Stimulated activated CD4-positive, alpha-beta T cell treated with anti-CD3 and anti-CD28 coated beads, Interleukin-2, amount 100 ng/mL, for 24 hours (primary cell): ENCODE measurements at regions not wholly inside any gene's neighbourhood (a gene's known extent, or its start where the extent isn't known, plus 50 kb on each side); places are given as distances from the start of the nearest gene placed in this dataset.

Source experiments
- DNase-seq, 2 donors: peaks; one replicate each; pipeline ENCODE4 v3.0.0-alpha.2; 2020

- peak in 1 of 2 donors; percentile 57 for DNase-seq
Observed at GRCh38 chr12:5200278-5201087, 156.8 kb downstream of the KCNA5 start.

- no peak for DNase-seq
Observed at GRCh38 chr12:5201554-5202218, 158.0 kb downstream of the KCNA5 start.

DNA sequence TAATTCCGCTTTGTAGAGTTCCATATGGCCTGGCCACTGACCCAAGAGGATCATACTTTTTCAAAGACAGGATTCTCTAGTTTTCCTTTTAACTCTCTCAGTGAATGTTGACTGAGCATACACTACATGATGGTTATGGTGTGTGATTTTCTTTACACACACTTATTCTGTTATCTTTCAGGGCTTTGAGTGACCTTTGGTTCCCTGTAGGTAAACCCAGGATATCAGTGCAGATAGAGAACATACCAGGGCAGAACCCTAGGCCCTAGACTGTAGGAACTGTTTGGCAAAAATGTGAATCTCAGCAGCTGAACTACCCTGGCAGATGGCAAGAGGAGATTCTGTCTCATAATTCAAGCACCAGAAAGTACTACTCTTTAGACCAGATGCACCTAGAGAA, 159.6 kb downstream of the KCNA5 start:
- DNase-seq = no peak

GRCh38 chr12:5203720-5204119, 160.0 kb downstream of the KCNA5 start:
- no peak for DNase-seq

- no peak for DNase-seq
Observed at GRCh38 chr12:5204271-5204670, 160.6 kb downstream of the KCNA5 start.

DNA sequence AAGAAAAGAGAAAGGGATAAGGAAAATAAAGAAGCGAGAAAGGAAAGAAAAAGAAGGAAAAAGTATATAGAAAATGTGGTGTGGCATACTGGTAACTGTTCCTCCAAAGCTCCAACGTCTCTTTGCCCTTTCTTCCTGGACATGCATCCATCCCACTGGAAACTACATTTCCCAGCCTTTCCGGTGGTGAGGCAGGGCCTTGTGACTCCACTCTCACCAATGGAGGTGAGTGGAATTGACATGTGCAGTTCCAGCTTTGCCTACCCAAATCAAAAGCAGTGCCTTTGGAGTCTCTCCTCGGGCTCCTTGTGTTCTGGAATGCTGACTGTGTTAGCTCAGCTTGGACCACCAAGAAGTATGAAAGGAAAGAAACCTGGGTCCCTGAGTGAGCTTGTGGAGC, 161.2 kb downstream of the KCNA5 start:
- DNase-seq = no peak

- DNase-seq = no peak
Observed at GRCh38 chr12:5206401-5207175, 162.9 kb downstream of the KCNA5 start.

GRCh38 chr12:5210179-5210922, 166.7 kb downstream of the KCNA5 start:
- DNase-seq = no peak

GRCh38 chr12:5210923-5211290, 167.2 kb downstream of the KCNA5 start:
- DNase-seq = no peak

DNA sequence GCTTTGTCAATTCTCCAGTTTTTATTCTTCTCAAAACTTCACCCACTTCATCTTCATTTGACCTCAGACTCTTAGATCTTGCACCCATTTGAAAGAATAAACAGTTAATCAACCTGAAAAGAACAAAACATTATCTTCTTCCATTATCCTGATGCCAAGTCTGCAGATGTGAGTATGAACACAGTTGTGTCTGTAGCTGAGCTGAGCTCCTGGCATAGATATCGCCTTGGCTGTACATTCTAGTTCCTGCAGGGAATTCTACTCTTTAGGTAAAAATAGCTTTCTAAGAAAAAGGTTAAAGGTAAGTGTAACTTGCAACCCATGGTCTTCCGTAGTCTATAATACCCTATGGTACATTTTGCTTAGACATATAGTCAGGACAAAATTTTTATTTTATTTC, 169.7 kb downstream of the KCNA5 start:
- DNase-seq = no peak

DNA sequence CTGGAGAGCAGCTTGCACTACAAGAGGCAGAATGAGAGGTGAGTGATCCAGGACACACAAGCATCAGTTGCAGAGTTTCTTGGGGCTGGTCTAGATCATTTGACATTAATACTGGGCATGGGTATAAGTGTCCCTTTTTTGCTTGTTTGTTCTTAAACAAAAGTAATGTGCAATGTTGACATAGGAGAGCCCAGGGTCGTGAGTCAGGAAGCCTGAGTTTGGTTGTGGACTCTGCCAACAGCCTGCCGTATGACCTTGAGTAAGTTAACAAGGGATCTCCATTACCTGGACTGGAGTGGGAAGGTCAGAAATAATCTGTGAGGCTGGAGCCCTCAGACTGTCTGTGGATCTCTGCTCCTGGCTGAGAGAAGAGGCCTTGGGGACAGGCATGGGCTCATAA, 170.3 kb downstream of the KCNA5 start:
- no peak for DNase-seq

DNA sequence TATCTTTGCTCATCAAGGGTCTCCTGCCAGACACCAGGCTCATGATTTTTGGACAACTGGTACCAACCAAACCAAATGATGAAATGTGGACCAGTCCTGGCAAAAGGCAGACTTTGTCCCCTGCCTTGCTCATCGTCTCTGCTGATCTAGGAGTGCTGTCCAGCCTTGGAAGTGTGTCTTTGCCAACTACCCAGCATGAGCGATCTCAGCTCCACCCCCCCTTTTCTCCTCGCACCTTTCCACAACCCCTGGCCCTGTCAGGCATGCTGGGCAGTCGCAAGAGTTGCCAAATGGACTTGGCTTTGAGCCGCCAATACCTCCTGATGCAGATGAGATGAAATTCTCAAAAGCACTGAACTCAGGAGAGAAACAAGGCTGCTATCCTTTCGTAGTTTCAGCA, 174.3 kb downstream of the KCNA5 start:
- no peak for DNase-seq

- DNase-seq = no peak
Observed at GRCh38 chr12:5220099-5220498, 176.4 kb downstream of the KCNA5 start.

GRCh38 chr12:5220835-5221234, 177.2 kb downstream of the KCNA5 start:
- peak in 1 of 2 donors; percentile 14 for DNase-seq

- DNase-seq = no peak
Observed at GRCh38 chr12:5222011-5222461, 178.4 kb downstream of the KCNA5 start.

DNA sequence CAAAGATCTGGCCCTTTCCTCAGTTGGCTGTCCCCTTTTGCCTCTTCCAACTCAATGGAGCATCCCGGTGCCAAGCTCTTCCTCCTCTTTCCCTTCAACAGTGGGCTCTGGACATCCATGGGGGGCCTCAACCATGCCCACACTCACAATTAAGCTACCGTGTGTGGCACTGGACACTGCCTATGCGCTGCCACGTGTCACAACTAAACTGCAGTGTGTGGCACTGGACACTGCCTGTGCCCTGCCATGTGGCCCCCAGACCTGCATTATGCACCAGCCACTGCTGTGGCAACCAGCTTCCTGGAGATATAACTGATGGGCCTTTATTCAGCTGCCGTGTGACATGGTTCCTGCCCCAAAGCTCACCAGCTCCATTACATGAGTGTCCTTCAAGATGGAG, 179.1 kb downstream of the KCNA5 start:
- no peak for DNase-seq

DNA sequence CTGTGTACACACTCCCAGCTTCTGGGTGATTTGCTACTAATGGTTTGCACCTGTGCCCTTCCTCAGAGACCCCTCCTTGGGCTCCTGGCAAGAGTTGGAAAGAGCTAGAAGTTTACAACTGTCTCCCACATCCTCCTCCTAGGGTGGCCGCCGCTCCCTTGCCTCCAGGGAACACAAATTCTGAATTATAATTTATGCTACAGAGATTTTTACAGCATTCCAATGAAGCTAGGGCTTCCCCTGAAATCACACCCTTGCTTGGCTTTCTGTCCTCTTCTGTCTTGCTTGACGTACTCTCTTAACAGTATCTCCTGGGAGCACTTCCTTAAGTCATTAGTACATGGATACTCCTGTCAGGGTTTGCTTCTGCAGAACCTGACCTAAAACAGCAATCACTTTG, 180.2 kb downstream of the KCNA5 start:
- DNase-seq = no peak

GRCh38 chr12:5226581-5226980, 182.9 kb downstream of the KCNA5 start:
- no peak for DNase-seq

GRCh38 chr12:5227708-5228373, 184.2 kb downstream of the KCNA5 start:
- no peak for DNase-seq

GRCh38 chr12:5230156-5230555, 186.5 kb downstream of the KCNA5 start:
- no peak for DNase-seq

DNA sequence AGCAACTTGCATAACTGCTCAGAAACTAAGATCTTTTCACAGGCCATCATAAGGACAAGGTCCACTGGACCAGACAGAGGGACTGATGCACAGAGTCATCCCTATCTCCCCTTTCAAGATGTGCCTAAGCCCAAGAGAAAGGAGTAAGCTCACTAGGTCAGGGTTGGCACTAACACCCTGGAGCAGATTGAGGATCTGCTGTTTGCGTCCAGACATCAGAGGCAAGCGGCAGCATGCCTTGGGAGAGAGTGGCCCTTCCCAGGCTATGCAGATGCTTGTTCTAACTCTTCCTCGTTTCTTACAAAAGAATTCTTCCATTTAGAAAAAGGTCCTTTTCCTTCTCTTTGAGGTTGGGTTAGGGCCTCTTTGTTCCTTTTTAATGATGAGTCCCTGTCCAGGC, 187.2 kb downstream of the KCNA5 start:
- no peak for DNase-seq

GRCh38 chr12:5232291-5232690, 188.6 kb downstream of the KCNA5 start:
- DNase-seq = no peak
